ENCODE measurements at regions not wholly inside any gene's neighbourhood (a gene's known extent, or its start where the extent isn't known, plus 50 kb on each side); places are given as distances from the start of the nearest gene placed in this dataset.
"Not testable (repeated sequence)": the region's sequence is repeated elsewhere in the genome, so short reads cannot be mapped to it uniquely, and the experiment has no call there.

GRCh38 chr2:47697000-47697601 is 85.8 kb upstream of the MSH6 start:
- in situ Hi-C loops (cut with MboI; ENCODE audit: low pct_ligation_motif_present in 1 of 4, low pct_unique_long_range_greater_than_20kb in 1 of 4, low sequenced_read_pairs in 3 of 4): no loop called here
- H3K4me1 ChIP-seq: no peaks in the 10 kb centered on the region
- no peak overlapping the region for H3K4me3 ChIP-seq
- H3K9me3 ChIP-seq: no peaks in the 10 kb centered on the region
- 68 to 77% methylated on average over 11 to 12 of the region's 12 CpGs for WGBS, 2 donors (ENCODE audit: low coverage in 1 of 2)
- DNase-seq: no peak
- TF ChIP-seq POLR2AphosphoS5 (IDR thresholded peaks at IDR 0.05) (no peak), EP300 (IDR thresholded peaks at IDR 0.05; ENCODE audit: low read depth) (no peak), POLR2A (IDR thresholded peaks at IDR 0.05) (no peak)
- TF ChIP-seq, protein P1, sequence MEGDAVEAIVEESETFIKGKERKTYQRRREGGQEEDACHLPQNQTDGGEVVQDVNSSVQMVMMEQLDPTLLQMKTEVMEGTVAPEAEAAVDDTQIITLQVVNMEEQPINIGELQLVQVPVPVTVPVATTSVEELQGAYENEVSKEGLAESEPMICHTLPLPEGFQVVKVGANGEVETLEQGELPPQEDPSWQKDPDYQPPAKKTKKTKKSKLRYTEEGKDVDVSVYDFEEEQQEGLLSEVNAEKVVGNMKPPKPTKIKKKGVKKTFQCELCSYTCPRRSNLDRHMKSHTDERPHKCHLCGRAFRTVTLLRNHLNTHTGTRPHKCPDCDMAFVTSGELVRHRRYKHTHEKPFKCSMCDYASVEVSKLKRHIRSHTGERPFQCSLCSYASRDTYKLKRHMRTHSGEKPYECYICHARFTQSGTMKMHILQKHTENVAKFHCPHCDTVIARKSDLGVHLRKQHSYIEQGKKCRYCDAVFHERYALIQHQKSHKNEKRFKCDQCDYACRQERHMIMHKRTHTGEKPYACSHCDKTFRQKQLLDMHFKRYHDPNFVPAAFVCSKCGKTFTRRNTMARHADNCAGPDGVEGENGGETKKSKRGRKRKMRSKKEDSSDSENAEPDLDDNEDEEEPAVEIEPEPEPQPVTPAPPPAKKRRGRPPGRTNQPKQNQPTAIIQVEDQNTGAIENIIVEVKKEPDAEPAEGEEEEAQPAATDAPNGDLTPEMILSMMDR (IDR thresholded peaks at IDR 0.05): no peak
- intact Hi-C loops (cut with DNase I; ENCODE audit: low total_unique reads): no loop called here
- H3K27ac ChIP-seq: no peak overlapping the region
- H3K27me3 ChIP-seq: no peaks in the 10 kb centered on the region
- H3K36me3 ChIP-seq: no peaks in the 10 kb centered on the region

DNA sequence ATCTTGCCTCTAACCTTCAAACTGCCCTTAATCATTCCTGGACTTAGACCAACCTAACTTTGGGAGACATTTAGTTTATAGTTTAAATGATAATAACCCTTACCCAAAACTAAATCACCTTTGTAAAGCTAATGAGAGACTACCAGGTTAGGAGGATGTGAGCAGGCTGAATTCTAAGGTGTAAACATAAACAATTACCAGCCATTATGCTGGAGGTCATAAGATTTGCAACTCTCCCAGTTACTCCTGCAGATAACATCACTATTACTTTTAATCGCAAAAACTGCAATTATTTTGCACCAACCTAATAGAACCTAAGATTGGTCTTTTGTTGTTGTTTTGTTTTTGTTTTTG is 86.5 kb upstream of the MSH6 start:
- no peak for DNase-seq
- intact Hi-C loops (cut with DNase I; ENCODE audit: low total_unique reads) (no loop called here), in situ Hi-C loops (cut with MboI; ENCODE audit: low pct_ligation_motif_present in 1 of 4, low pct_unique_long_range_greater_than_20kb in 1 of 4, low sequenced_read_pairs in 3 of 4) (no loop called here)
- H3K4me1 ChIP-seq: no peaks in the 10 kb centered on the region
- H3K27me3 ChIP-seq: no peaks in the 10 kb centered on the region
- WGBS, 2 donors (ENCODE audit: low coverage in 1 of 2): 83 to 100% methylated on average over 1 of the region's 1 CpG
- H3K4me3 ChIP-seq: no peak overlapping the region
- H3K27ac ChIP-seq: no peak overlapping the region
- H3K9me3 ChIP-seq: no peaks in the 10 kb centered on the region
- TF ChIP-seq POLR2A (IDR thresholded peaks at IDR 0.05) (no peak), POLR2AphosphoS5 (IDR thresholded peaks at IDR 0.05) (no peak), EP300 (IDR thresholded peaks at IDR 0.05; ENCODE audit: low read depth) (no peak)
- TF ChIP-seq, protein P1 (IDR thresholded peaks at IDR 0.05): no peak
- no peaks in the 10 kb centered on the region for H3K36me3 ChIP-seq

- no peak for DNase-seq
- intact Hi-C loops (cut with DNase I; ENCODE audit: low total_unique reads) (no loop called here), in situ Hi-C loops (cut with MboI; ENCODE audit: low pct_ligation_motif_present in 1 of 4, low pct_unique_long_range_greater_than_20kb in 1 of 4, low sequenced_read_pairs in 3 of 4) (no loop called here)
- no peak overlapping the region for H3K27ac ChIP-seq
- no peaks in the 10 kb centered on the region for H3K36me3 ChIP-seq
- 70 to 71% methylated on average over 12 of the region's 12 CpGs for WGBS, 2 donors (ENCODE audit: low coverage in 1 of 2)
- H3K4me1 ChIP-seq: no peaks in the 10 kb centered on the region
- H3K4me3 ChIP-seq: no peak overlapping the region
- H3K27me3 ChIP-seq: no peaks in the 10 kb centered on the region
- H3K9me3 ChIP-seq: no peaks in the 10 kb centered on the region
- TF ChIP-seq EP300 (IDR thresholded peaks at IDR 0.05; ENCODE audit: low read depth) (no peak), POLR2AphosphoS5 (IDR thresholded peaks at IDR 0.05) (no peak), POLR2A (IDR thresholded peaks at IDR 0.05) (no peak)
- TF ChIP-seq, protein P1 (IDR thresholded peaks at IDR 0.05): no peak
Observed at GRCh38 chr2:47695800-47696477, 87.0 kb upstream of the MSH6 start.

- 81 to 87% methylated on average over 13 of the region's 13 CpGs for WGBS, 2 donors (ENCODE audit: low coverage in 1 of 2)
- H3K9me3 ChIP-seq; in situ Hi-C loops (cut with MboI; ENCODE audit: low pct_ligation_motif_present in 1 of 4, low pct_unique_long_range_greater_than_20kb in 1 of 4, low sequenced_read_pairs in 3 of 4); H3K27me3 ChIP-seq; H3K4me3 ChIP-seq; DNase-seq; H3K4me1 ChIP-seq; H3K27ac ChIP-seq; intact Hi-C loops (cut with DNase I; ENCODE audit: low total_unique reads); H3K36me3 ChIP-seq: not testable (repeated sequence)
Observed at GRCh38 chr2:47694451-47694850, 88.5 kb upstream of the MSH6 start.

- H3K36me3 ChIP-seq; H3K4me1 ChIP-seq; H3K27me3 ChIP-seq; in situ Hi-C loops (cut with MboI; ENCODE audit: low pct_ligation_motif_present in 1 of 4, low pct_unique_long_range_greater_than_20kb in 1 of 4, low sequenced_read_pairs in 3 of 4); H3K9me3 ChIP-seq; H3K27ac ChIP-seq; DNase-seq; intact Hi-C loops (cut with DNase I; ENCODE audit: low total_unique reads); H3K4me3 ChIP-seq: not testable (repeated sequence)
- WGBS, 2 donors (ENCODE audit: low coverage in 1 of 2): 96 to 97% methylated on average over 16 to 41 of the region's 44 CpGs
Observed at GRCh38 chr2:47690706-47691325, 92.1 kb upstream of the MSH6 start.

All from transverse colon (tissue), 4 donors.